H9 (cell line): ENCODE measurements at regions not wholly inside any gene's neighbourhood (a gene's known extent, or its start where the extent isn't known, plus 50 kb on each side); places are given as distances from the start of the nearest gene placed in this dataset.

Source experiments
- DNase-seq: peaks from one replicate; pipeline ENCODE4 v3.0.0-alpha.2; 2017
- H2AFZ ChIP-seq: one replicate; pipeline ENCODE4 v1.6.1; 2013; ENCODE audit warnings: mild to moderate bottlenecking, low read length, control low read depth, moderate library complexity
- H2AK5ac ChIP-seq: 2 replicates; pipeline ENCODE4 v1.6.1; 2013; ENCODE audit warnings: low read length, control low read depth, mixed read lengths; ENCODE audit not compliant: insufficient read length
- H2BK120ac ChIP-seq: one replicate; pipeline ENCODE4 v1.6.1; 2013; ENCODE audit warnings: low read depth, mild to moderate bottlenecking, low read length, control low read depth, inconsistent platforms; ENCODE audit not compliant: poor library complexity, severe bottlenecking
- H2BK12ac ChIP-seq: 2 replicates; pipeline ENCODE4 v1.6.1; 2013; ENCODE audit warnings: low read length, control low read depth, mixed read lengths, low read depth; ENCODE audit not compliant: insufficient read length
- H2BK15ac ChIP-seq: 2 replicates; pipeline ENCODE4 v1.6.1; 2013; ENCODE audit warnings: low read depth, low read length, control low read depth
- H2BK20ac ChIP-seq: one replicate; pipeline ENCODE4 v1.6.1; 2013; ENCODE audit warnings: low read depth, mild to moderate bottlenecking, low read length, control low read depth, inconsistent platforms; ENCODE audit not compliant: poor library complexity, severe bottlenecking
- H2BK5ac ChIP-seq: 2 replicates; pipeline ENCODE4 v1.6.1; 2013; ENCODE audit warnings: low read length, control low read depth, mixed read lengths; ENCODE audit not compliant: insufficient read length
- H3K14ac ChIP-seq: 2 replicates; pipeline ENCODE4 v1.6.1; 2013; ENCODE audit warnings: low read length, control low read depth; ENCODE audit not compliant: insufficient read depth
- H3K18ac ChIP-seq: 2 replicates; pipeline ENCODE4 v1.6.1; 2013; ENCODE audit warnings: low read depth, mild to moderate bottlenecking, mixed read lengths, low read length, control low read depth; ENCODE audit not compliant: insufficient read length
- H3K23ac ChIP-seq: 2 replicates; pipeline ENCODE4 v1.6.1; 2013; ENCODE audit warnings: low read length, control low read depth, mixed read lengths, low read depth; ENCODE audit not compliant: insufficient read length
- H3K23me2 ChIP-seq: 2 replicates; pipeline ENCODE4 v1.6.1; 2013; ENCODE audit warnings: low read depth, mild to moderate bottlenecking, mixed read lengths, low read length, control low read depth; ENCODE audit not compliant: insufficient read length, poor library complexity, severe bottlenecking
- H3K27ac ChIP-seq: 2 replicates; pipeline ENCODE4 v1.5.1; 2013; ENCODE audit warnings: low read length, control low read depth, mixed read lengths, low read depth; ENCODE audit not compliant: insufficient read length
- H3K27me3 ChIP-seq: 2 replicates; pipeline ENCODE4 v1.6.1; 2013; ENCODE audit warnings: low read length, control low read depth, inconsistent platforms; ENCODE audit not compliant: insufficient read depth
- H3K4ac ChIP-seq: 2 replicates; pipeline ENCODE4 v1.6.1; 2013; ENCODE audit warnings: low read depth, mild to moderate bottlenecking, control low read depth, inconsistent platforms, low read length, moderate library complexity
- H3K4me1 ChIP-seq: 2 replicates; pipeline ENCODE4 v1.6.1; 2013; ENCODE audit warnings: low read length, control low read depth, inconsistent platforms; ENCODE audit not compliant: insufficient read depth
- H3K4me2 ChIP-seq: 2 replicates; pipeline ENCODE4 v1.6.1; 2013; ENCODE audit warnings: low read length, control low read depth, mixed read lengths; ENCODE audit not compliant: insufficient read length, insufficient read depth
- H3K56ac ChIP-seq: 2 replicates; pipeline ENCODE4 v1.6.1; 2013; ENCODE audit warnings: low read depth, mild to moderate bottlenecking, mixed read lengths, low read length, control low read depth; ENCODE audit not compliant: insufficient read length
- H3K79me1 ChIP-seq: 2 replicates; pipeline ENCODE4 v1.6.1; 2013; ENCODE audit warnings: low read depth, mild to moderate bottlenecking, moderate library complexity, low read length, control low read depth, inconsistent platforms; ENCODE audit not compliant: insufficient read depth, poor library complexity, severe bottlenecking
- H3K79me2 ChIP-seq: 2 replicates; pipeline ENCODE4 v1.6.1; 2013; ENCODE audit warnings: low read length, control low read depth, inconsistent platforms; ENCODE audit not compliant: insufficient read depth
- H3K9ac ChIP-seq: 2 replicates; pipeline ENCODE4 v1.6.1; 2013; ENCODE audit warnings: low read length, control low read depth, mixed read lengths; ENCODE audit not compliant: insufficient read length; ENCODE audit errors: extremely low read depth
- H3K9me3 ChIP-seq: one replicate; pipeline ENCODE4 v1.6.1; 2013; ENCODE audit warnings: low read depth, low read length, inconsistent platforms; ENCODE audit not compliant: control insufficient read depth
- H3T11ph ChIP-seq: one replicate; pipeline ENCODE4 v1.6.1; 2013; ENCODE audit warnings: mild to moderate bottlenecking, low read length, control low read depth, inconsistent platforms
- H4K20me1 ChIP-seq: one replicate; pipeline ENCODE4 v1.6.1; 2013; ENCODE audit not compliant: control insufficient read depth, insufficient read length, insufficient read depth
- H4K5ac ChIP-seq: 2 replicates; pipeline ENCODE4 v1.6.1; 2013; ENCODE audit warnings: low read depth, mild to moderate bottlenecking, mixed read lengths, low read length, control low read depth; ENCODE audit not compliant: insufficient read length
- H4K8ac ChIP-seq: replicated peaks from 2 replicates; pipeline ENCODE4 v1.6.1; 2013; ENCODE audit warnings: low read length, control low read depth, mixed read lengths, low read depth; ENCODE audit not compliant: insufficient read length
- H4K91ac ChIP-seq: 2 replicates; pipeline ENCODE4 v1.6.1; 2013; ENCODE audit warnings: low read depth, mild to moderate bottlenecking, moderate library complexity, mixed read lengths, low read length, control low read depth; ENCODE audit not compliant: insufficient read length
- H3K27ac Mint-ChIP-seq, 3 experiments: 2 replicates in 2 of 3; 3 replicates in 1 of 3; pipeline ENCODE4 v1.8.0; 2020 to 2021; ENCODE audit warnings: mixed read lengths in 3 of 3, mild to moderate bottlenecking in 1 of 3, moderate library complexity in 1 of 3
- H3K27me3 Mint-ChIP-seq: 2 replicates; pipeline ENCODE4 v1.8.0; 2021; ENCODE audit warnings: low read depth, mild to moderate bottlenecking, moderate library complexity, mixed read lengths
- H3K36me3 Mint-ChIP-seq, 3 experiments: 2 replicates in 2 of 3; 3 replicates in 1 of 3; pipeline ENCODE4 v1.8.0; 2020 to 2021; ENCODE audit warnings: low read depth in 3 of 3, mixed read lengths in 3 of 3; ENCODE audit not compliant: insufficient read depth in 1 of 3
- H3K4me1 Mint-ChIP-seq, 2 experiments: 2 replicates each; pipeline ENCODE4 v1.8.0; 2020; ENCODE audit warnings: mixed read lengths in 2 of 2
- H3K4me3 Mint-ChIP-seq, 2 experiments: 2 replicates in 1 of 2; 3 replicates in 1 of 2; pipeline ENCODE4 v1.8.0; 2020 to 2021; ENCODE audit warnings: mild to moderate bottlenecking in 2 of 2, mixed read lengths in 2 of 2, moderate library complexity in 1 of 2
- H3K9me3 Mint-ChIP-seq, 2 experiments: 2 replicates in 1 of 2; 3 replicates in 1 of 2; pipeline ENCODE4 v1.8.0; 2020; ENCODE audit warnings: mild to moderate bottlenecking in 2 of 2, mixed read lengths in 2 of 2, moderate library complexity in 1 of 2
- CTCF ChIP-seq: fragments of 200-600 bp; sonication (generic); conservative IDR thresholded peaks from 3 replicates; pipeline ENCODE4 v1.8.0; 2021; ENCODE audit warnings: antibody characterized with exemption, mild to moderate bottlenecking
- WGBS: extraction: QIAGEN DNeasy Blood & Tissue Kit; methylation state at CpG from one replicate; pipeline ENCODE4 v1.1.7; 2013; ENCODE audit warnings: missing lambda C conversion rate, low lambda C conversion rate, mixed read lengths; ENCODE audit not compliant: insufficient read length; ENCODE audit errors: extremely low coverage; 5-methylcytosine and 5-hydroxymethylcytosine counted together

GRCh38 chr14:101187816-101188570 lies 284.5 kb upstream of the RTL1 start:
- H3K9me3 ChIP-seq, result no peaks in the 10 kb centered on the region
- H3K9ac ChIP-seq, result no peak overlapping the region
- H3K4me1 Mint-ChIP-seq, result peaks cover 9 to 21% of the 10 kb centered on the region in 2 experiments
- no peaks in the 10 kb centered on the region; a peak in 1 of 7 replicates for H3K36me3 Mint-ChIP-seq
- H3K79me1 ChIP-seq, result no peaks in the 10 kb centered on the region
- H2BK20ac ChIP-seq, result no peak overlapping the region
- H2BK15ac ChIP-seq, result no peak overlapping the region
- no peaks in the 10 kb centered on the region for H3K79me2 ChIP-seq
- no peaks in the 10 kb centered on the region for H3K23me2 ChIP-seq
- H4K8ac ChIP-seq, result no peak overlapping the region
- no peak overlapping the region; the same call in 1 of the 2 replicates for H3K14ac ChIP-seq
- no peak overlapping the region for H3T11ph ChIP-seq
- no peak overlapping the region for H3K4ac ChIP-seq
- peak; percentile 41 for DNase-seq
- no peak overlapping the region for H3K27ac ChIP-seq
- no peaks in the 10 kb centered on the region; a peak in 1 of 5 replicates for H3K9me3 Mint-ChIP-seq
- no peak overlapping the region for H4K5ac ChIP-seq
- H2BK120ac ChIP-seq, result no peak overlapping the region
- H3K56ac ChIP-seq, result no peak overlapping the region
- no peak overlapping the region for H2BK5ac ChIP-seq
- peak; percentile 37; the same call in 2 of the 3 replicates for TF ChIP-seq CTCF
- no peak overlapping the region for H2AK5ac ChIP-seq
- no CpG with 5 or more reads among the region's 14 CpGs for WGBS
- H3K27me3 ChIP-seq, result no peaks in the 10 kb centered on the region
- no peak overlapping the region; a peak in 1 of 7 replicates for H3K27ac Mint-ChIP-seq
- H3K18ac ChIP-seq, result no peak overlapping the region
- no peaks in the 10 kb centered on the region for H4K20me1 ChIP-seq
- H2AFZ ChIP-seq, result no peak overlapping the region
- H3K27me3 Mint-ChIP-seq, result peaks cover 12% of the 10 kb centered on the region
- H3K4me2 ChIP-seq, result no peak overlapping the region
- no peak overlapping the region for H3K4me3 Mint-ChIP-seq
- H3K4me1 ChIP-seq, result no peaks in the 10 kb centered on the region
- no peak overlapping the region for H3K23ac ChIP-seq
- H2BK12ac ChIP-seq, result no peak overlapping the region
- no peak overlapping the region for H4K91ac ChIP-seq
